Motor neuron (in vitro differentiated cells): ENCODE measurements at regions not wholly inside any gene's neighbourhood (a gene's known extent, or its start where the extent isn't known, plus 50 kb on each side); places are given as distances from the start of the nearest gene placed in this dataset.
"Not testable (repeated sequence)": the region's sequence is repeated elsewhere in the genome, so short reads cannot be mapped to it uniquely, and the experiment has no call there.

Source experiments
- ATAC-seq, 8 experiments: fragments of 200-7000 bp; cut with Tn5 transposase; replicated peaks in 6 of 8; 2 replicates each; pipeline ENCODE4 v1.8.0; 2021; ENCODE audit warnings: mild to moderate bottlenecking in 8 of 8, moderate library complexity in 8 of 8
- H3K27ac ChIP-seq, 2 donors: fragments of 250-450 bp; sonication (Bioruptor Pico); 2 replicates each; pipeline ENCODE4 v1.9.0; 2021; ENCODE audit warnings: antibody characterized with exemption in 2 of 2, mild to moderate bottlenecking in 2 of 2, moderate library complexity in 1 of 2
- H3K4me1 ChIP-seq, 2 donors: fragments of 250-450 bp; sonication (Bioruptor Pico); replicated peaks in 1 of 2; 2 replicates each; pipeline ENCODE4 v1.6.1; 2021; ENCODE audit warnings: antibody characterized with exemption in 2 of 2, mild to moderate bottlenecking in 2 of 2, moderate library complexity in 1 of 2
- H3K4me3 ChIP-seq, 5 donors: fragments of 250-450 bp; sonication (Bioruptor Pico); 2 replicates each; pipeline ENCODE4 v1.9.0; 2021; ENCODE audit warnings: antibody characterized with exemption in 5 of 5, mild to moderate bottlenecking in 5 of 5, moderate library complexity in 4 of 5
- WGBS, 10 experiments: fragments of 450-650 bp; shearing (Covaris generic); methylation state at CpG; one replicate each; pipeline ENCODE4 v1.0.0; 2022; 5-methylcytosine and 5-hydroxymethylcytosine counted together
- in situ Hi-C, 9 experiments: fragments of 400-800 bp; cut with MboI; loops; one replicate each; pipeline ENCODE4 v1.15.0; 2021; ENCODE audit warnings: low sequenced_read_pairs in 9 of 9, low pct_unique_long_range_greater_than_20kb in 2 of 9; ENCODE audit not compliant: unreplicated experiment in 9 of 9

GRCh38 chr12:8282181-8282580, 54.8 kb upstream of the FAM90A1 start:
- H3K4me3 ChIP-seq, H3K27ac ChIP-seq, in situ Hi-C loops, H3K4me1 ChIP-seq, ATAC-seq: not testable (repeated sequence)
- WGBS, 10 experiments = 60% methylated on average over 1 of the region's 11 CpGs; no CpG with 5 or more reads in 9 of the 10 experiments

GRCh38 chr12:8285681-8286080, 58.3 kb upstream of the FAM90A1 start:
- H3K4me1 ChIP-seq, ATAC-seq, H3K27ac ChIP-seq, in situ Hi-C loops, H3K4me3 ChIP-seq: not testable (repeated sequence)
- WGBS, 10 experiments = 33 to 89% (median 80%) methylated on average over 1 to 3 of the region's 10 CpGs; no CpG with 5 or more reads in 7 of the 10 experiments

DNA sequence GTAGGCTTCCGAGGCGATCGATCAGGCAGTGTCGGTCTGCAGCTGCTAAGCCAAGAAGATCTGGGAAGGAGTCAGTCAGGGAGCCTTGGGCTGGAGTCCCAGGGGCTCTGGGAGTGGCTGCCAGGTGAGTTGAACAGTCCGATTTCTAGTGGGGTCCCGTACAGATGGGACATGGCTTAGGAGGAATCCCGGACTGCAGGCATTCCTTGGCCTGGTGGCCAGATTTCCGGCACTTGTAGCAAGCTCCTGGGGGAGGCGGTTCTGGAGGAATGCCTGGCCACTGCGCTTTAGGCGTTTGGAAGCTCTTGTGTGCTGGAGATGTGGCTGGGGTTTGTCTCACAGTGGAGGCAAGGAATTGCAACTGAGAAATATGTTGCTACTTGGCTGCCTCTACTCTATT, 64.3 kb upstream of the FAM90A1 start:
- H3K4me1 ChIP-seq, ATAC-seq, H3K4me3 ChIP-seq, H3K27ac ChIP-seq, in situ Hi-C loops: not testable (repeated sequence)
- 60 to 100% methylated on average over 1 to 2 of the region's 11 CpGs; no CpG with 5 or more reads in 8 of the 10 experiments for WGBS, 10 experiments

DNA sequence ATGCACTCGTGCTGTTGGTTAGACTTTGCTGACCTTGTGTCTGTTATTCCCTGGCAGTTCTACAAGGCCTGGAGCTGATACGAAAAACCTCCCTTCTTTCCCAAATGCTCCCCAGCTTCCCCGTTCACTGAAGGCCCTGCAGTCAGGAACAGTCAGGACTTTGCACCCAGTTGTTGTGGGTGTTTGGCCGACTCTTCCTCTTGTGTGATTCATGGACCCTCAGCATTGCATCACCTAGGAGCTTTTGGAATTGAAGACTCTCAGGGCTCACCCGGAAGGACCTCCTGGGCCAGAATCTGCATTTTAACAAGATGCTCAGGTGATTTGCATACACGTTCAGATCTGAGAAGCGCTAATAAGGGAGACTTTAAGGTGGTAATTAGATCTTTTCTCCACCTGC, 67.2 kb upstream of the FAM90A1 start:
- H3K27ac ChIP-seq, H3K4me1 ChIP-seq, in situ Hi-C loops, ATAC-seq, H3K4me3 ChIP-seq: not testable (repeated sequence)
- 18 to 100% (median 51%) methylated on average over 1 to 3 of the region's 7 CpGs; no CpG with 5 or more reads in 6 of the 10 experiments for WGBS, 10 experiments

GRCh38 chr12:8308611-8309010, 81.2 kb upstream of the FAM90A1 start:
- H3K27ac ChIP-seq, H3K4me1 ChIP-seq, in situ Hi-C loops, ATAC-seq, H3K4me3 ChIP-seq: not testable (repeated sequence)
- 80% methylated on average over 2 of the region's 10 CpGs; no CpG with 5 or more reads in 9 of the 10 experiments for WGBS, 10 experiments

- WGBS, 10 experiments = 60% methylated on average over 1 of the region's 4 CpGs; no CpG with 5 or more reads in 9 of the 10 experiments
- H3K4me1 ChIP-seq, H3K27ac ChIP-seq, in situ Hi-C loops, H3K4me3 ChIP-seq, ATAC-seq: not testable (repeated sequence)
These were observed 88.6 kb upstream of the FAM90A1 start for GRCh38 chr12:8315997-8316396.

- WGBS, 10 experiments = 25 to 100% (median 91%) methylated on average over 1 to 4 of the region's 5 CpGs; no CpG with 5 or more reads in 3 of the 10 experiments
- H3K27ac ChIP-seq, H3K4me1 ChIP-seq, in situ Hi-C loops, H3K4me3 ChIP-seq, ATAC-seq: not testable (repeated sequence)
These were observed 90.3 kb upstream of the FAM90A1 start for GRCh38 chr12:8317675-8318074.

DNA sequence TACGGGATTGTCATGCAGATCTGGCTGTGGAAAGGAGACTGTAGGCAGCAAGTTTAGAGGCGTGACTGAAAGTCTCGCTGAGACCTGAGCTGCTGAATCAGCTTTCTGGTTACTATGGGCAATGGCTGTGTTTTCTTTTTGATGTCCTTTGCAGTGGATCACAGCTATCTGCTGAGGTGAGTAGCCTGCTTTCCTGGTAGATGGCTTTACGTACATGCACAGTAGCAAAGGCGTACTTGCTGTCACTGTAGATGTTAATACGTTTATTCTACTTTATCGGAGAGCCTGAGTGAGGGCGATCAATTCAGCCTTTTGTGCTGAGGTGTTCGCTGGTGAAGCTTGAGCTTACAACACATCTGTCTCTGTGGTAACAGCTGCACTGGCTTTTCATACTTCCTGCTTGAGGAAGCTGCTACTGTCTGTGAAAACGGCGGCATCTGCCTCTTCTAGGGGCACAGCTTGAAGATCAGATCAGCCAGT, 92.9 kb upstream of the FAM90A1 start:
- H3K27ac ChIP-seq, in situ Hi-C loops, H3K4me1 ChIP-seq, ATAC-seq: not testable (repeated sequence)
- WGBS, 10 experiments = 0 to 40% (median 0%) methylated on average over 1 to 6 of the region's 11 CpGs; no CpG with 5 or more reads in 7 of the 10 experiments
- peak overlapping the region in 3 of 5 donors; percentile 2 to 7 (median 4) for H3K4me3 ChIP-seq

GRCh38 chr12:8320791-8321370, 93.5 kb upstream of the FAM90A1 start:
- in situ Hi-C loops, H3K27ac ChIP-seq, ATAC-seq, H3K4me1 ChIP-seq, H3K4me3 ChIP-seq: not testable (repeated sequence)
- WGBS, 10 experiments = 20 to 100% (median 54%) methylated on average over 1 to 4 of the region's 7 CpGs; no CpG with 5 or more reads in 3 of the 10 experiments

DNA sequence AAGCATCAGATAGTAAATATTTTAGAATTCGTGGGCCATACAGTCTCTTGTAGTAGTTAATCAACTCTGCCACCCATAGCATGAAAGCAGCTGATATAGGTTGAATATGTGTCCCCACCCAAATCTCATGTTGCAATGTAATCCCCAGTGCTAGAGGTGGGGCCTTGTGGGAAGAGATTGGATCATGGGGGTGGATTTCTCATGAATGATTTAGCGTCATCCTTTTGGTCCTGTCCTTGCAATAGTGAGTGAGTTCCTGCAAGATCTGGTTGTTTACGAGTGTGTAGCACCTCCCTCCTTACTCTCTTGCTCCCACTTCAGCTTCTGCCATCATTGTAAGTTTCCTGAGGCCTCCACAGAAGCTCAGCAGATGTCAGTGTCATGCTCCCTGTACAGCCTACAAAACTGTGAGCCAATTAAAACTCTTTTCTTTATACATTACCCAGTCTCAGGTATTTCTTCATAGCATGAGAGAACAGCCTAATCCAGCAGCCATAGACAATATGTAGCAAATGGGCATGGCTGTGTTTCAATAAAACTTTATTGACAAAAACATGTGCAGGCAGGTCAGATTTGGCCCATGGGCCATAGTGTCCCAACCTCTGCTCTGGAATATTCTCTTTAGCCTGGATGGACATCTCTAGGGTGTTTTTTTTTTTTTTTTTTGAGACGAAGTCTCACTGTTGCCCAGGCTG, 97.9 kb upstream of the FAM90A1 start:
- ATAC-seq, H3K4me3 ChIP-seq, H3K4me1 ChIP-seq, in situ Hi-C loops, H3K27ac ChIP-seq: not testable (repeated sequence)
- WGBS, 10 experiments = 80% methylated on average over 1 of the region's 4 CpGs; no CpG with 5 or more reads in 9 of the 10 experiments

GRCh38 chr12:8328835-8329234, 101.4 kb upstream of the FAM90A1 start:
- in situ Hi-C loops, H3K4me1 ChIP-seq, ATAC-seq, H3K27ac ChIP-seq, H3K4me3 ChIP-seq: not testable (repeated sequence)
- 0 to 100% (median 68%) methylated on average over 1 to 3 of the region's 3 CpGs; no CpG with 5 or more reads in 4 of the 10 experiments for WGBS, 10 experiments

GRCh38 chr12:8332373-8332772, 105.0 kb upstream of the FAM90A1 start:
- H3K4me3 ChIP-seq, H3K27ac ChIP-seq, ATAC-seq, H3K4me1 ChIP-seq, in situ Hi-C loops: not testable (repeated sequence)
- no CpG with 5 or more reads among the region's 2 CpGs for WGBS, 10 experiments

DNA sequence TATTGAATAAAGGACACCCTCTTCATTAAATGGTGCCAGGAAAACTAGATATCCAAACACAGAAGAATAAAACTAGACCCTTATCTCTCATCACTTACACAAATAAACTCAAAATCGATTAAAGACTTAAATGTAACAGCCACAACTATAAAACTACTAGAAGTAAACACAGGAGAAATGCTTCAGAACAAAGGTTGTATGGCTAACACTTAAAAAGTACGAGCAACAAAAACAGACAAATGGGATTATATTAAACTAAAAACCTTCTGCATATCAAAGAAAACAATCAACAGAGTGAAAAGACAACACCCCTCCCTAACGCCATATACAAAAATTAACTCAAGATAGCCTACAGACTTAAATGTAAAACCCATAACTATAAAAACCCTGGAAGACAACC, 104.7 kb upstream of the CLEC6A start:
- H3K4me1 ChIP-seq, in situ Hi-C loops: not testable (repeated sequence)
- 5 to 100% (median 83%) methylated on average over 1 to 3 of the region's 3 CpGs for WGBS, 10 experiments

More for the DNA sequence above, 104.7 kb upstream of the CLEC6A start:
- H3K27ac ChIP-seq, ATAC-seq, H3K4me3 ChIP-seq: not testable (repeated sequence)
